Loucy (cell line): ENCODE measurements at regions not wholly inside any gene's neighbourhood (a gene's known extent, or its start where the extent isn't known, plus 50 kb on each side); places are given as distances from the start of the nearest gene placed in this dataset.

Experiments
- H2AFZ ChIP-seq: fragments of 200-600 bp; sonication (generic); 2 replicates; pipeline ENCODE4 v1.6.0; 2016; ENCODE audit warnings: antibody characterized with exemption, mild to moderate bottlenecking, low read length, moderate library complexity
- H3F3A ChIP-seq: fragments of 200-600 bp; 2 replicates; pipeline ENCODE4 v1.6.0; 2016; ENCODE audit warnings: antibody characterized with exemption, low read depth, mild to moderate bottlenecking
- H3K27me3 ChIP-seq: fragments of 200-600 bp; sonication (generic); 2 replicates; pipeline ENCODE4 v1.6.1; 2014; ENCODE audit warnings: low read length, mild to moderate bottlenecking; ENCODE audit not compliant: insufficient read depth, poor library complexity, severe bottlenecking
- H3K36me3 ChIP-seq: fragments of 200-600 bp; sonication (generic); 2 replicates; pipeline ENCODE4 v1.6.1; 2016; ENCODE audit warnings: low read length; ENCODE audit not compliant: insufficient read depth
- H3K4me1 ChIP-seq: fragments of 200-600 bp; sonication (generic); 2 replicates; pipeline ENCODE4 v1.5.1; 2014; ENCODE audit warnings: low read length, mild to moderate bottlenecking; ENCODE audit not compliant: insufficient read depth, poor library complexity, severe bottlenecking
- H3K4me2 ChIP-seq: fragments of 200-600 bp; sonication (generic); 2 replicates; pipeline ENCODE4 v1.6.0; 2014; ENCODE audit warnings: antibody characterized with exemption, low read length, low read depth, mild to moderate bottlenecking; ENCODE audit not compliant: poor library complexity, severe bottlenecking
- H3K4me3 ChIP-seq: fragments of 200-600 bp; sonication (generic); 2 replicates; pipeline ENCODE4 v1.5.1; 2014; ENCODE audit warnings: low read length, mild to moderate bottlenecking, mixed read lengths; ENCODE audit not compliant: poor library complexity, severe bottlenecking
- H3K79me2 ChIP-seq: fragments of 200-600 bp; sonication (generic); 2 replicates; pipeline ENCODE4 v1.6.1; 2014; ENCODE audit warnings: low read length; ENCODE audit not compliant: insufficient read depth
- H3K9ac ChIP-seq: fragments of 200-600 bp; sonication (generic); 2 replicates; pipeline ENCODE4 v1.6.0; 2014; ENCODE audit warnings: mild to moderate bottlenecking, low read depth, low read length, moderate library complexity; ENCODE audit not compliant: poor library complexity, severe bottlenecking
- H3K9me2 ChIP-seq: fragments of 200-600 bp; sonication (generic); replicated peaks from 2 replicates; pipeline ENCODE4 v1.6.1; 2016; ENCODE audit warnings: low read depth, low read length, mixed read lengths
- H3K9me3 ChIP-seq: fragments of 200-600 bp; sonication (generic); 2 replicates; pipeline ENCODE4 v1.6.1; 2014; ENCODE audit warnings: mild to moderate bottlenecking, antibody characterized with exemption, low read length, low read depth; ENCODE audit not compliant: insufficient read depth
- H4K20me1 ChIP-seq: fragments of 200-600 bp; sonication (generic); 2 replicates; pipeline ENCODE4 v1.6.0; 2014; ENCODE audit warnings: antibody characterized with exemption, low read length, mild to moderate bottlenecking; ENCODE audit not compliant: insufficient read depth, poor library complexity, severe bottlenecking
- CTCF ChIP-seq: fragments of 200-600 bp; sonication (generic); conservative IDR thresholded peaks from 2 replicates; pipeline ENCODE4 v1.5.1; 2014; ENCODE audit warnings: mild to moderate bottlenecking, antibody characterized with exemption, low read length
- EZH2phosphoT487 ChIP-seq: fragments of 200-600 bp; IDR thresholded peaks from 2 replicates; pipeline ENCODE4 v1.6.1; 2018; ENCODE audit warnings: antibody characterized with exemption, mild to moderate bottlenecking, moderate library complexity, borderline replicate concordance

GRCh38 chr2:94753466-94753998 lies 117.7 kb upstream of the TEKT4 start:
- TF ChIP-seq EZH2phosphoT487 = no peak
- no peak for TF ChIP-seq CTCF
- H3K4me2 ChIP-seq = no peak overlapping the region

GRCh38 chr2:94758546-94758945 lies 112.7 kb upstream of the TEKT4 start:
- Histone ChIP-seq H3K27me3 (no peaks in the 10 kb centered on the region), H3K4me1 (no peaks in the 10 kb centered on the region), H3K4me2 (no peak overlapping the region), H3K9ac (no peak overlapping the region), H3K9me3 (no peaks in the 10 kb centered on the region; the same call in 1 of the 2 replicates), H3K36me3 (no peaks in the 10 kb centered on the region), H3K79me2 (no peaks in the 10 kb centered on the region), H3K9me2 (no peaks in the 10 kb centered on the region), H3F3A (no peaks in the 10 kb centered on the region), H2AFZ (no peak overlapping the region), H4K20me1 (no peaks in the 10 kb centered on the region), H3K4me3 (no peak overlapping the region)
- no peak for TF ChIP-seq CTCF
- no peak for TF ChIP-seq EZH2phosphoT487

More at GRCh38 chr2:94753466-94753998, 117.7 kb upstream of the TEKT4 start:
- H3K36me3 ChIP-seq = no peaks in the 10 kb centered on the region
- no peaks in the 10 kb centered on the region for H3K79me2 ChIP-seq
- no peak overlapping the region for H2AFZ ChIP-seq
- H3K4me1 ChIP-seq = no peaks in the 10 kb centered on the region
- no peak overlapping the region for H3K4me3 ChIP-seq
- H3K9ac ChIP-seq = no peak overlapping the region
- H3F3A ChIP-seq = no peaks in the 10 kb centered on the region
- H3K9me2 ChIP-seq = no peaks in the 10 kb centered on the region
- H3K27me3 ChIP-seq = no peaks in the 10 kb centered on the region
- H3K9me3 ChIP-seq = no peaks in the 10 kb centered on the region
- H4K20me1 ChIP-seq = no peaks in the 10 kb centered on the region

GRCh38 chr2:94759211-94759610 lies 112.0 kb upstream of the TEKT4 start:
- Histone ChIP-seq H3K9me2 (no peaks in the 10 kb centered on the region), H3F3A (no peaks in the 10 kb centered on the region), H3K4me3 (no peak overlapping the region), H3K79me2 (no peaks in the 10 kb centered on the region), H3K27me3 (no peaks in the 10 kb centered on the region), H3K4me2 (no peak overlapping the region), H3K4me1 (no peaks in the 10 kb centered on the region), H3K36me3 (no peaks in the 10 kb centered on the region), H3K9me3 (no peaks in the 10 kb centered on the region; the same call in 1 of the 2 replicates), H4K20me1 (no peaks in the 10 kb centered on the region), H2AFZ (no peak overlapping the region), H3K9ac (no peak overlapping the region)
- no peak for TF ChIP-seq CTCF
- no peak for TF ChIP-seq EZH2phosphoT487
